GM19035 (cell line): ENCODE measurements at regions not wholly inside any gene's neighbourhood (a gene's known extent, or its start where the extent isn't known, plus 50 kb on each side); places are given as distances from the start of the nearest gene placed in this dataset.
"Not testable (repeated sequence)": the region's sequence is repeated elsewhere in the genome, so short reads cannot be mapped to it uniquely, and the experiment has no call there.

ENCODE experiments used
- ATAC-seq: cut with Tn5 transposase; IDR thresholded peaks from one replicate; pipeline ENCODE4 v1.9.1; 2021; ENCODE audit not compliant: unreplicated experiment

GRCh38 chr5:124957063-124957462 is 210.6 kb upstream of the ZNF608 start:
- ATAC-seq, result no peak

- ATAC-seq, result no peak
Measured at GRCh38 chr5:124960266-124960665, 213.8 kb upstream of the ZNF608 start.

- no peak for ATAC-seq
Measured at GRCh38 chr5:124961521-124961920, 215.1 kb upstream of the ZNF608 start.

- ATAC-seq, result no peak
Measured at GRCh38 chr5:124962111-124962510, 215.7 kb upstream of the ZNF608 start.

GRCh38 chr5:124962735-124963134 is 216.3 kb upstream of the ZNF608 start:
- ATAC-seq, result no peak

- ATAC-seq, result no peak
Measured at GRCh38 chr5:124963236-124963919, 216.9 kb upstream of the ZNF608 start.

GRCh38 chr5:124966741-124967140 is 220.3 kb upstream of the ZNF608 start:
- not testable (repeated sequence) for ATAC-seq

- not testable (repeated sequence) for ATAC-seq
Measured at GRCh38 chr5:124970381-124970780, 223.9 kb upstream of the ZNF608 start.

- ATAC-seq, result no peak
Measured at GRCh38 chr5:124972703-124973102, 226.3 kb upstream of the ZNF608 start.

- no peak for ATAC-seq
Measured at GRCh38 chr5:124973661-124974060, 227.2 kb upstream of the ZNF608 start.

GRCh38 chr5:124976086-124976485 is 229.6 kb upstream of the ZNF608 start:
- ATAC-seq, result no peak

- ATAC-seq, result no peak
Measured at GRCh38 chr5:124979251-124979650, 232.8 kb upstream of the ZNF608 start.

GRCh38 chr5:124980163-124980941 is 233.9 kb upstream of the ZNF608 start:
- ATAC-seq, result peak; percentile 95

GRCh38 chr5:124981901-124982300 is 235.5 kb upstream of the ZNF608 start:
- ATAC-seq, result no peak

GRCh38 chr5:124986170-124986569 is 239.7 kb upstream of the ZNF608 start:
- no peak for ATAC-seq

GRCh38 chr5:124986667-124987066 is 240.2 kb upstream of the ZNF608 start:
- ATAC-seq, result no peak

GRCh38 chr5:124987786-124988185 is 241.3 kb upstream of the ZNF608 start:
- ATAC-seq, result not testable (repeated sequence)

- ATAC-seq, result no peak
Measured at GRCh38 chr5:124990723-124991122, 244.3 kb upstream of the ZNF608 start.

GRCh38 chr5:124995421-124995820 is 249.0 kb upstream of the ZNF608 start:
- no peak for ATAC-seq

GRCh38 chr5:124996023-124996763 is 249.8 kb upstream of the ZNF608 start:
- no peak for ATAC-seq

- ATAC-seq, result no peak
Measured at GRCh38 chr5:124996764-124997077, 250.3 kb upstream of the ZNF608 start.
